Testis (tissue), 2 donors: ENCODE measurements at regions not wholly inside any gene's neighbourhood (a gene's known extent, or its start where the extent isn't known, plus 50 kb on each side); places are given as distances from the start of the nearest gene placed in this dataset.

ENCODE experiments used
- DNase-seq: peaks from one replicate; pipeline ENCODE4 v3.0.0-alpha.2; 2019
- H3K27ac ChIP-seq, 2 donors: fragments of 200-600 bp; sonication (generic); one replicate each; pipeline ENCODE4 v1.5.1; 2019
- H3K27me3 ChIP-seq: fragments of 200-600 bp; sonication (generic); one replicate; pipeline ENCODE4 v1.5.1; 2019
- H3K36me3 ChIP-seq: fragments of 200-600 bp; sonication (generic); one replicate; pipeline ENCODE4 v1.5.1; 2017; ENCODE audit warnings: low read depth; ENCODE audit errors: missing control alignments
- H3K4me1 ChIP-seq: fragments of 200-600 bp; sonication (generic); one replicate; pipeline ENCODE4 v1.5.1; 2019
- H3K4me3 ChIP-seq, 2 donors: fragments of 200-600 bp; sonication (generic); one replicate each; pipeline ENCODE4 v1.5.1; 2017 to 2019
- H3K9me3 ChIP-seq: fragments of 200-600 bp; sonication (generic); one replicate; pipeline ENCODE4 v1.5.1; 2017
- CTCF ChIP-seq, 3 experiments: fragments of 450-650 bp in 2 of 3; fragments of 200-600 bp in 1 of 3; sonication (generic) in 1 of 3; IDR thresholded peaks; one replicate each; pipeline ENCODE4 v1.5.1; 2016 to 2019; ENCODE audit warnings: antibody characterized with exemption in 3 of 3, mild to moderate bottlenecking in 2 of 3, moderate library complexity in 1 of 3
- POLR2A ChIP-seq: fragments of 450-650 bp; IDR thresholded peaks from one replicate; pipeline ENCODE4 v1.6.1; 2017; ENCODE audit warnings: antibody characterized with exemption, mild to moderate bottlenecking, moderate library complexity
- WGBS, 2 donors: methylation state at CpG; one replicate each; pipeline ENCODE4 v1.1.5; 2018; 5-methylcytosine and 5-hydroxymethylcytosine counted together
- intact Hi-C: fragments of 100-400 bp; cut with DNase I; formaldehyde crosslinking; loops from one replicate; pipeline ENCODE4 v1.15.1; 2023; ENCODE audit warnings: low total_unique reads

DNA sequence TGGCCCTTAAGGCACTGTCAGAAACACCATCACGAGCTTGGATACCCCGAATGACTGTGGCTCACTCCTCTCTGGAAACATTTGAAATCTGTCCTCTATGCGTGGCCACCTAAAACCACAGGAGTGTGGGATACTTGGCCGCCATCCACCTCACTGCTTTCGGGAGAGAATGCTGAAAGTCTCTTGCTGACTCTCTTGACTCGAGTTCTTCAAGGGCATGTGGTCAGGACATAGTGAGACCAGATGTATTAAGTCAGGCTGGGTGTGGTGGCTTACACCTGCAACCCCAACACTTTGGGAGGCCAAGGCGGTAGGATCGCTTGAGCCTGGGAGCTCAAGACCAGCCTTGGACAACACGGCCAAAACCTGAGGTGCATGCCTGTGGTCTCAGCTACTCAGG is 174.7 kb upstream of the ALG10B start:
- no peak overlapping the region for H3K4me3 ChIP-seq
- intact Hi-C loops: loop anchor here (10.0 kb wide), 1 partner anchor 173 kb away; the partner anchor contains the start of gene ALG10B
- no peak for DNase-seq
- no peaks in the 10 kb centered on the region for H3K9me3 ChIP-seq
- no peak overlapping the region for H3K27ac ChIP-seq
- peaks cover 4% of the 10 kb centered on the region for H3K4me1 ChIP-seq
- no peak for TF ChIP-seq POLR2A
- TF ChIP-seq CTCF (IDR thresholded peaks at IDR 0.05): no peak
- H3K27me3 ChIP-seq: no peaks in the 10 kb centered on the region
- no peaks in the 10 kb centered on the region for H3K36me3 ChIP-seq
- 80 to 85% methylated on average over 8 to 9 of the region's 9 CpGs for WGBS, 2 donors

DNA sequence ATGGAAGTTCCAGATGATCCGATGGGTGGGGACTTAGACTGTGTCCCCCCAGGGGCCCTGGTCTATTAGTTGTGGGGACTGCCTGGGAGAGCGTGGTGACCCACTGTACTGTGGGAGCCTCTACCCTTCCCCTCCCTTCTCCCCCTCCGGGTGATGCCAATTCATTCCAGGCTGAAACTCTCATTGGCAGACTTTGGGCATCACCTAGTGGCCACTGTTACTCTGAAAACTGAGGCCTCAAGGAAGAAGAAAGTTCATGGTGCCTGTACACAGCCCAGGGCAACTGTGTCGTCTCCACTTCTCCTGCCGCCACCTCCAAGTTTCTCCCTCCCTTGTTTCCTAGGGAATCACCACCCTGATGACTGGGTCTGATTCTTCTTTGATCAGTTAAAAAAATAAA is 173.6 kb upstream of the ALG10B start:
- Histone ChIP-seq H3K4me1 (peaks cover 4% of the 10 kb centered on the region), H3K27me3 (no peaks in the 10 kb centered on the region), H3K4me3 (no peak overlapping the region), H3K27ac (no peak overlapping the region), H3K9me3 (no peaks in the 10 kb centered on the region), H3K36me3 (no peaks in the 10 kb centered on the region)
- intact Hi-C loops: loop anchor here (10.0 kb wide), 1 partner anchor 172 kb away; the partner anchor contains the start of gene ALG10B
- DNase-seq: no peak
- no peak for TF ChIP-seq CTCF (IDR thresholded peaks at IDR 0.05)
- TF ChIP-seq POLR2A: no peak
- 88 to 90% methylated on average over 5 of the region's 5 CpGs for WGBS, 2 donors

DNA sequence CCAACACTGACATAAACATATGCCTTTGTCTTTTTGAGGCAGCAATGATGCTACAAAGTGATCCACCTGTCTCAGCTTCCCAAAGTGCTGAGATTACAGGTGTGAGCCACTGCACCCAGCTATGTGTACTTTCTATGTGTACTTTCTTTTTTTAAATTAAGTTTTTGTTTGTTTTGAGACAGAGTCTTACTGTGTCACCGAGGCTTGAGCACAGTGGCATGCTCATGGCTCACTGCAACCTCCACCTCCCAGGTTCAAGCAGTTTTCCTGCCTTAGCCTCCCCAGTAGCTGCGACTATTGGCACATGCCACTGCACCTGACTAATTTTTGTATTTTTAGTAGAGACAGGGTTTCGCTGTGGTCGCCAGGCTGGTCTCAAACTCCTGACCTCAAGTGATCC is 172.5 kb upstream of the ALG10B start:
- H3K27ac ChIP-seq: no peak overlapping the region
- WGBS, 2 donors: 81 to 91% methylated on average over 4 of the region's 4 CpGs
- DNase-seq: no peak
- H3K36me3 ChIP-seq: no peaks in the 10 kb centered on the region
- H3K4me1 ChIP-seq: no peaks in the 10 kb centered on the region
- H3K4me3 ChIP-seq: no peak overlapping the region
- no peaks in the 10 kb centered on the region for H3K9me3 ChIP-seq
- H3K27me3 ChIP-seq: no peaks in the 10 kb centered on the region
- TF ChIP-seq CTCF (IDR thresholded peaks at IDR 0.05): no peak
- TF ChIP-seq POLR2A: no peak
- intact Hi-C loops: loop anchor here (10.0 kb wide), 1 partner anchor 171 kb away; the partner anchor contains the start of gene ALG10B

DNA sequence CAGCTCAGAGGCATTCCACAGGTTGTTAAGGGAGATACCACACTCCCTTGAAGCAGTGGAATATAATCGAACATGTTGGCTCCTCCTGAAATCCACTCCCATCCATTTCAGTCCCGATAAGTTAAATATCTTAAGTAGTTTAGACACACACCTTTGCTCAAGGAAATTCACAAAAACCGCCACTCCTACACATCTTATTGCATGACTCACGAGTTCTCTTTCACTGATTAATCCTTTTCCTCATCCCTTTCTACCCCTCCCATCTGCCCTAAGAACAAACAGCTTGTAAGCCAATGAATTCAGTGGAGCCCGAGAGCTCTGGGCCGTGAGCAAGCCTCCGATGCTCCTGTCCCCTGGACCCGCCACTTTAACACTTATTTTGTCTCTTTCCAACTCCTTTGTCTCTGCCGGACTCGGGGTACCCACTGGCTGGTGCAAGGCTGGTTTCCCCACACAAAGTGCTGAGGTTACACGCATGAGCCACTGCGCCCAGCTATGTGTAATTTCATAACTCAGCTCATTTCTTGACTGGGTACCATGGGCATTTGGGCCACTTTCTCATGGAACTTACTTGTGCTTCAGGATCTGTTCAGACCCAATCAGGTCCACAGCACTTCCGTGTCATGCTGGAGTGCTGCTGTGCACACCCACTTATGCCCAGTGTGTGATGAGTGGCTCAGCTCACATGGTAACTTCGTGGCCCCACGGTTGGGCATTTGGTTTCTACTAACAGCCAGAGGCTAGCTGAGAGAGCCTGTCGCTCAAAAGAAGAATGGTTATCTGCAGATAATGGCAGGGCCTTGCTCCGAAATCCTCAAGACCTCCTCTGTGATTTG is 171.8 kb upstream of the ALG10B start:
- H3K4me3 ChIP-seq: no peak overlapping the region
- WGBS, 2 donors: 75 to 79% methylated on average over 15 to 17 of the region's 17 CpGs
- H3K27ac ChIP-seq: no peak overlapping the region
- no peaks in the 10 kb centered on the region for H3K36me3 ChIP-seq
- no peaks in the 10 kb centered on the region for H3K27me3 ChIP-seq
- intact Hi-C loops: loop anchor here (10.0 kb wide), 1 partner anchor 170 kb away; the partner anchor contains the start of gene ALG10B
- H3K9me3 ChIP-seq: no peaks in the 10 kb centered on the region
- DNase-seq: no peak
- no peaks in the 10 kb centered on the region for H3K4me1 ChIP-seq
- TF ChIP-seq POLR2A (no peak), CTCF (IDR thresholded peaks at IDR 0.05) (no peak)
